ENCODE measurements at regions not wholly inside any gene's neighbourhood (a gene's known extent, or its start where the extent isn't known, plus 50 kb on each side); places are given as distances from the start of the nearest gene placed in this dataset.

- Histone ChIP-seq H4K20me1 (ENCODE audit: control insufficient read depth, extremely low read depth, insufficient read depth, low read length) (no peaks in the 10 kb centered on the region), H3K9me3 (ENCODE audit: control insufficient read depth, low read depth, low read length) (peaks cover 10% of the 10 kb centered on the region), H3K79me2 (ENCODE audit: control insufficient read depth, insufficient read depth, low read length) (no peaks in the 10 kb centered on the region), H3K4me2 (ENCODE audit: control insufficient read depth, extremely low read depth, insufficient read depth, low read depth, low read length) (no peak overlapping the region), H2AFZ (ENCODE audit: control insufficient read depth, low read length) (no peak overlapping the region), H3K4me1 (ENCODE audit: control insufficient read depth, extremely low read depth, insufficient read depth, low read length) (no peaks in the 10 kb centered on the region), H3K9me1 (ENCODE audit: control insufficient read depth, extremely low read depth, insufficient read depth, low read length) (no peaks in the 10 kb centered on the region), H3K4me3 (ENCODE audit: control insufficient read depth in 2 of 3, extremely low read depth in 1 of 3, insufficient read depth in 2 of 3, low read depth in 1 of 3, low read length in 3 of 3) (no peak overlapping the region), H3K27ac (ENCODE audit: control insufficient read depth, insufficient read depth, low read length) (no peak overlapping the region), H3K9ac (ENCODE audit: control insufficient read depth, extremely low read depth, insufficient read depth, low read length) (no peak overlapping the region), H3K36me3 (ENCODE audit: control insufficient read depth in 2 of 2, extremely low read depth in 1 of 2, insufficient read depth in 2 of 2, low read length in 2 of 2) (no peaks in the 10 kb centered on the region), H3K27me3 (ENCODE audit: control insufficient read depth, extremely low read depth, insufficient read depth, low read length) (no peaks in the 10 kb centered on the region)
- DNase-seq (ENCODE audit: low read depth, low spot score) (no peak), FAIRE-seq (no peak)
- dilution Hi-C loops (cut with MboI; ENCODE audit: extremely low pct_ligation_motif_present, low sequenced_read_pairs) = no loop called here
- TF ChIP-seq EZH2 (IDR thresholded peaks at IDR 0.05; ENCODE audit: low read length) = no peak
- no peak for TF ChIP-seq CTCF (optimal IDR thresholded peaks at IDR 0.05 in 1 of 3, IDR thresholded peaks at IDR 0.05 in 1 of 3, conservative IDR thresholded peaks at IDR 0.05 in 1 of 3; ENCODE audit: extremely low read depth in 1 of 3, insufficient read depth in 2 of 3, low read length in 3 of 3)
Observed at GRCh38 chr18:77772177-77772576, 522.5 kb downstream of the GALR1 start.

- Histone ChIP-seq H3K4me3 (ENCODE audit: control insufficient read depth in 2 of 3, extremely low read depth in 1 of 3, insufficient read depth in 2 of 3, low read depth in 1 of 3, low read length in 3 of 3) (no peak overlapping the region), H3K36me3 (ENCODE audit: control insufficient read depth in 2 of 2, extremely low read depth in 1 of 2, insufficient read depth in 2 of 2, low read length in 2 of 2) (no peaks in the 10 kb centered on the region), H3K9me1 (ENCODE audit: control insufficient read depth, extremely low read depth, insufficient read depth, low read length) (no peaks in the 10 kb centered on the region), H3K9me3 (ENCODE audit: control insufficient read depth, low read depth, low read length) (peaks cover 2% of the 10 kb centered on the region), H3K9ac (ENCODE audit: control insufficient read depth, extremely low read depth, insufficient read depth, low read length) (no peak overlapping the region), H4K20me1 (ENCODE audit: control insufficient read depth, extremely low read depth, insufficient read depth, low read length) (no peaks in the 10 kb centered on the region), H3K79me2 (ENCODE audit: control insufficient read depth, insufficient read depth, low read length) (no peaks in the 10 kb centered on the region), H3K27me3 (ENCODE audit: control insufficient read depth, extremely low read depth, insufficient read depth, low read length) (no peaks in the 10 kb centered on the region), H3K4me1 (ENCODE audit: control insufficient read depth, extremely low read depth, insufficient read depth, low read length) (no peaks in the 10 kb centered on the region), H3K27ac (ENCODE audit: control insufficient read depth, insufficient read depth, low read length) (no peak overlapping the region), H3K4me2 (ENCODE audit: control insufficient read depth, extremely low read depth, insufficient read depth, low read depth, low read length) (no peak overlapping the region), H2AFZ (ENCODE audit: control insufficient read depth, low read length) (no peak overlapping the region)
- dilution Hi-C loops (cut with MboI; ENCODE audit: extremely low pct_ligation_motif_present, low sequenced_read_pairs) = no loop called here
- DNase-seq (ENCODE audit: low read depth, low spot score) (no peak), FAIRE-seq (no peak)
- TF ChIP-seq EZH2 (IDR thresholded peaks at IDR 0.05; ENCODE audit: low read length) (no peak), CTCF (optimal IDR thresholded peaks at IDR 0.05 in 1 of 3, IDR thresholded peaks at IDR 0.05 in 1 of 3, conservative IDR thresholded peaks at IDR 0.05 in 1 of 3; ENCODE audit: extremely low read depth in 1 of 3, insufficient read depth in 2 of 3, low read length in 3 of 3) (no peak)
Observed at GRCh38 chr18:77776104-77776503, 526.5 kb downstream of the GALR1 start.

All from keratinocyte (primary cell).